Lower leg skin (tissue), 4 donors: ENCODE measurements at regions not wholly inside any gene's neighbourhood (a gene's known extent, or its start where the extent isn't known, plus 50 kb on each side); places are given as distances from the start of the nearest gene placed in this dataset.

Experiments used
- DNase-seq, 2 donors: peaks; one replicate each; pipeline ENCODE4 v3.0.0-alpha.2; 2019; ENCODE audit warnings: low spot score in 2 of 2
- H3K4me3 ChIP-seq: fragments of 200-600 bp; sonication (generic); 2 replicates; pipeline ENCODE4 v1.5.1; 2017; ENCODE audit warnings: mild to moderate bottlenecking, low read depth; ENCODE audit not compliant: poor library complexity, severe bottlenecking
- CTCF ChIP-seq, 3 donors: fragments of 450-650 bp; IDR thresholded peaks; one replicate each; pipeline ENCODE4 v1.5.1; 2016; ENCODE audit warnings: antibody characterized with exemption in 3 of 3, mild to moderate bottlenecking in 3 of 3, moderate library complexity in 2 of 3
- POLR2A ChIP-seq, 2 donors: fragments of 450-650 bp; IDR thresholded peaks; one replicate each; pipeline ENCODE4 v1.6.1; 2016 to 2017; ENCODE audit warnings: antibody characterized with exemption in 2 of 2, mild to moderate bottlenecking in 1 of 2, moderate library complexity in 1 of 2
- WGBS, 2 donors: methylation state at CpG; one replicate each; pipeline ENCODE4 v1.1.5; 2018; 5-methylcytosine and 5-hydroxymethylcytosine counted together
- intact Hi-C: fragments of 100-400 bp; cut with DNase I; formaldehyde crosslinking; loops from one replicate; pipeline ENCODE4 v1.15.0; 2023; ENCODE audit warnings: low total_unique reads

- no peak for DNase-seq
- intact Hi-C loops, result no loop called here
- 70 to 72% methylated on average over 4 of the region's 4 CpGs for WGBS, 2 donors
- no peak overlapping the region for H3K4me3 ChIP-seq
- no peak for TF ChIP-seq CTCF (IDR thresholded peaks at IDR 0.05)
- TF ChIP-seq POLR2A (IDR thresholded peaks at IDR 0.05), result no peak
Measured at GRCh38 chr1:238484121-238484520, 593.4 kb upstream of the ZP4 start.

- TF ChIP-seq POLR2A (IDR thresholded peaks at IDR 0.05) (no peak), CTCF (IDR thresholded peaks at IDR 0.05) (no peak)
- intact Hi-C loops, result no loop called here
Measured at GRCh38 chr1:238476841-238477240, 586.1 kb upstream of the ZP4 start.

GRCh38 chr1:238475712-238476111 lies 585.0 kb upstream of the ZP4 start:
- no peak overlapping the region for H3K4me3 ChIP-seq
- TF ChIP-seq POLR2A (IDR thresholded peaks at IDR 0.05) (no peak), CTCF (IDR thresholded peaks at IDR 0.05) (no peak)
- intact Hi-C loops, result no loop called here
- no peak for DNase-seq
- 66 to 72% methylated on average over 5 of the region's 5 CpGs for WGBS, 2 donors

More at GRCh38 chr1:238476841-238477240, 586.1 kb upstream of the ZP4 start:
- 66 to 86% methylated on average over 4 of the region's 4 CpGs for WGBS, 2 donors
- H3K4me3 ChIP-seq, result no peak overlapping the region
- DNase-seq, result no peak

GRCh38 chr1:238474263-238474662 lies 583.5 kb upstream of the ZP4 start:
- TF ChIP-seq POLR2A (IDR thresholded peaks at IDR 0.05) (no peak), CTCF (IDR thresholded peaks at IDR 0.05) (no peak)
- intact Hi-C loops, result no loop called here
- H3K4me3 ChIP-seq, result no peak overlapping the region
- no peak for DNase-seq
- 27 to 47% methylated on average over 3 of the region's 3 CpGs for WGBS, 2 donors

GRCh38 chr1:238469146-238469631 lies 578.5 kb upstream of the ZP4 start:
- no peak for DNase-seq
- no peak overlapping the region for H3K4me3 ChIP-seq
- 70 to 80% methylated on average over 4 of the region's 4 CpGs for WGBS, 2 donors
- intact Hi-C loops, result no loop called here
- TF ChIP-seq POLR2A (IDR thresholded peaks at IDR 0.05) (no peak), CTCF (IDR thresholded peaks at IDR 0.05) (no peak)

- WGBS, 2 donors, result 88 to 91% methylated on average over 6 of the region's 6 CpGs
- no peak for DNase-seq
- no peak overlapping the region for H3K4me3 ChIP-seq
- intact Hi-C loops, result no loop called here
- no peak for TF ChIP-seq POLR2A (IDR thresholded peaks at IDR 0.05)
- TF ChIP-seq CTCF (IDR thresholded peaks at IDR 0.05), result no peak
Measured at GRCh38 chr1:238468068-238468467, 577.3 kb upstream of the ZP4 start.
